MG63 (cell line): ENCODE measurements at regions not wholly inside any gene's neighbourhood (a gene's known extent, or its start where the extent isn't known, plus 50 kb on each side); places are given as distances from the start of the nearest gene placed in this dataset.

Experiments
- DNase-seq: peaks from one replicate; pipeline ENCODE4 v3.0.0-alpha.2; 2020
- H3K27me3 ChIP-seq: fragments of 250-450 bp; sonication (Bioruptor Pico); 2 replicates; pipeline ENCODE4 v1.5.1; 2020; ENCODE audit warnings: mild to moderate bottlenecking, moderate library complexity
- H3K36me3 ChIP-seq: fragments of 250-450 bp; sonication (Bioruptor Pico); 2 replicates; pipeline ENCODE4 v1.5.1; 2020; ENCODE audit warnings: mild to moderate bottlenecking, moderate library complexity
- H3K4me3 ChIP-seq: fragments of 250-450 bp; sonication (Bioruptor Pico); 2 replicates; pipeline ENCODE4 v1.5.1; 2020; ENCODE audit warnings: mild to moderate bottlenecking, moderate library complexity
- H3K9me3 ChIP-seq: fragments of 250-450 bp; sonication (Bioruptor Pico); 2 replicates; pipeline ENCODE4 v1.5.1; 2020; ENCODE audit warnings: mild to moderate bottlenecking, moderate library complexity

GRCh38 chr7:106405697-106406141 lies 120.9 kb upstream of the NAMPT start:
- no peak for DNase-seq
- Histone ChIP-seq H3K4me3 (no peak overlapping the region), H3K9me3 (no peaks in the 10 kb centered on the region), H3K36me3 (no peaks in the 10 kb centered on the region), H3K27me3 (no peaks in the 10 kb centered on the region)

- Histone ChIP-seq H3K4me3 (no peak overlapping the region), H3K36me3 (no peaks in the 10 kb centered on the region), H3K27me3 (no peaks in the 10 kb centered on the region), H3K9me3 (no peaks in the 10 kb centered on the region)
- DNase-seq: no peak
Measured at GRCh38 chr7:106402898-106403297, 118.1 kb upstream of the NAMPT start.

GRCh38 chr7:106400923-106401322 lies 116.1 kb upstream of the NAMPT start:
- no peak for DNase-seq
- H3K27me3 ChIP-seq: no peaks in the 10 kb centered on the region
- no peaks in the 10 kb centered on the region for H3K36me3 ChIP-seq
- H3K9me3 ChIP-seq: no peaks in the 10 kb centered on the region
- H3K4me3 ChIP-seq: no peak overlapping the region

GRCh38 chr7:106398786-106399185 lies 114.0 kb upstream of the NAMPT start:
- Histone ChIP-seq H3K36me3 (no peaks in the 10 kb centered on the region), H3K9me3 (no peaks in the 10 kb centered on the region), H3K27me3 (no peaks in the 10 kb centered on the region), H3K4me3 (no peak overlapping the region)
- no peak for DNase-seq

- Histone ChIP-seq H3K9me3 (no peaks in the 10 kb centered on the region), H3K36me3 (no peaks in the 10 kb centered on the region), H3K4me3 (no peak overlapping the region), H3K27me3 (no peaks in the 10 kb centered on the region)
- DNase-seq: no peak
Measured at GRCh38 chr7:106397994-106398393, 113.2 kb upstream of the NAMPT start.

GRCh38 chr7:106394526-106394925 lies 109.7 kb upstream of the NAMPT start:
- no peak overlapping the region for H3K4me3 ChIP-seq
- no peaks in the 10 kb centered on the region for H3K9me3 ChIP-seq
- H3K27me3 ChIP-seq: no peaks in the 10 kb centered on the region
- no peaks in the 10 kb centered on the region for H3K36me3 ChIP-seq
- no peak for DNase-seq

- no peaks in the 10 kb centered on the region for H3K27me3 ChIP-seq
- no peak for DNase-seq
- H3K4me3 ChIP-seq: no peak overlapping the region
- H3K36me3 ChIP-seq: no peaks in the 10 kb centered on the region
- H3K9me3 ChIP-seq: no peaks in the 10 kb centered on the region
Measured at GRCh38 chr7:106393564-106394251, 108.9 kb upstream of the NAMPT start.

- DNase-seq: no peak
Measured at GRCh38 chr7:106392590-106392989, 107.8 kb upstream of the NAMPT start.

GRCh38 chr7:106392144-106392543 lies 107.4 kb upstream of the NAMPT start:
- H3K4me3 ChIP-seq: no peak overlapping the region
- DNase-seq: no peak
- H3K27me3 ChIP-seq: no peaks in the 10 kb centered on the region
- H3K9me3 ChIP-seq: no peaks in the 10 kb centered on the region
- no peaks in the 10 kb centered on the region for H3K36me3 ChIP-seq

More at GRCh38 chr7:106392590-106392989, 107.8 kb upstream of the NAMPT start:
- no peaks in the 10 kb centered on the region for H3K36me3 ChIP-seq
- H3K4me3 ChIP-seq: no peak overlapping the region
- no peaks in the 10 kb centered on the region for H3K27me3 ChIP-seq
- H3K9me3 ChIP-seq: no peaks in the 10 kb centered on the region

GRCh38 chr7:106386958-106387357 lies 102.2 kb upstream of the NAMPT start:
- Histone ChIP-seq H3K4me3 (no peak overlapping the region), H3K9me3 (no peaks in the 10 kb centered on the region), H3K36me3 (no peaks in the 10 kb centered on the region), H3K27me3 (no peaks in the 10 kb centered on the region)
- no peak for DNase-seq

- Histone ChIP-seq H3K36me3 (no peaks in the 10 kb centered on the region), H3K4me3 (no peak overlapping the region), H3K27me3 (no peaks in the 10 kb centered on the region), H3K9me3 (no peaks in the 10 kb centered on the region)
- DNase-seq: no peak
Measured at GRCh38 chr7:106384373-106384772, 99.6 kb upstream of the NAMPT start.

GRCh38 chr7:106382929-106383328 lies 98.1 kb upstream of the NAMPT start:
- no peaks in the 10 kb centered on the region for H3K27me3 ChIP-seq
- H3K9me3 ChIP-seq: no peaks in the 10 kb centered on the region
- no peak overlapping the region for H3K4me3 ChIP-seq
- no peak for DNase-seq
- no peaks in the 10 kb centered on the region for H3K36me3 ChIP-seq

- Histone ChIP-seq H3K36me3 (no peaks in the 10 kb centered on the region), H3K9me3 (no peaks in the 10 kb centered on the region), H3K27me3 (no peaks in the 10 kb centered on the region), H3K4me3 (no peak overlapping the region)
- no peak for DNase-seq
Measured at GRCh38 chr7:106382129-106382528, 97.3 kb upstream of the NAMPT start.

GRCh38 chr7:106381252-106381651 lies 96.5 kb upstream of the NAMPT start:
- no peaks in the 10 kb centered on the region for H3K27me3 ChIP-seq
- H3K36me3 ChIP-seq: no peaks in the 10 kb centered on the region
- H3K9me3 ChIP-seq: no peaks in the 10 kb centered on the region
- H3K4me3 ChIP-seq: no peak overlapping the region
- no peak for DNase-seq

- H3K4me3 ChIP-seq: no peak overlapping the region
- no peaks in the 10 kb centered on the region for H3K9me3 ChIP-seq
- DNase-seq: no peak
- no peaks in the 10 kb centered on the region for H3K36me3 ChIP-seq
- H3K27me3 ChIP-seq: no peaks in the 10 kb centered on the region
Measured at GRCh38 chr7:106377847-106378361, 93.1 kb upstream of the NAMPT start.

GRCh38 chr7:106376026-106376799 lies 91.4 kb upstream of the NAMPT start:
- DNase-seq: no peak
- Histone ChIP-seq H3K4me3 (no peak overlapping the region), H3K36me3 (no peaks in the 10 kb centered on the region), H3K9me3 (no peaks in the 10 kb centered on the region), H3K27me3 (no peaks in the 10 kb centered on the region)

- DNase-seq: no peak
- no peaks in the 10 kb centered on the region for H3K36me3 ChIP-seq
- no peak overlapping the region for H3K4me3 ChIP-seq
- H3K9me3 ChIP-seq: no peaks in the 10 kb centered on the region
- no peaks in the 10 kb centered on the region for H3K27me3 ChIP-seq
Measured at GRCh38 chr7:106375499-106375898, 90.7 kb upstream of the NAMPT start.

- Histone ChIP-seq H3K9me3 (no peaks in the 10 kb centered on the region), H3K27me3 (no peaks in the 10 kb centered on the region), H3K36me3 (no peaks in the 10 kb centered on the region), H3K4me3 (no peak overlapping the region)
- no peak for DNase-seq
Measured at GRCh38 chr7:106374437-106374836, 89.7 kb upstream of the NAMPT start.
